Lung (tissue), 11 donors: ENCODE measurements at regions not wholly inside any gene's neighbourhood (a gene's known extent, or its start where the extent isn't known, plus 50 kb on each side); places are given as distances from the start of the nearest gene placed in this dataset.

Experiments
- ATAC-seq: fragments of 200-7000 bp; cut with Tn5 transposase; one replicate; pipeline ENCODE4 v1.9.1; 2020; ENCODE audit warnings: moderate number of reproducible peaks; ENCODE audit not compliant: insufficient read depth, low FRiP score
- DNase-seq, 3 donors: peaks; one replicate each; pipeline ENCODE4 v3.0.0-alpha.2; 2013 to 2017
- H3K27ac ChIP-seq, 2 donors: one replicate each; pipeline ENCODE4 v1.5.1; 2013; ENCODE audit warnings: mild to moderate bottlenecking in 2 of 2, moderate library complexity in 2 of 2, control low read depth in 1 of 2, inconsistent platforms in 1 of 2, low read depth in 1 of 2, low read length in 1 of 2
- H3K27me3 ChIP-seq, 3 donors: one replicate each; pipeline ENCODE4 v1.5.1; 2013; ENCODE audit warnings: low read length in 2 of 3; ENCODE audit not compliant: control insufficient read depth in 3 of 3, insufficient read depth in 3 of 3
- H3K36me3 ChIP-seq, 4 donors: one replicate each; pipeline ENCODE4 v1.5.1; 2013; ENCODE audit warnings: low read length in 4 of 4, mild to moderate bottlenecking in 1 of 4, moderate library complexity in 1 of 4; ENCODE audit not compliant: control insufficient read depth in 4 of 4, insufficient read depth in 4 of 4
- H3K4me1 ChIP-seq, 5 donors: one replicate each; pipeline ENCODE4 v1.5.1; 2013; ENCODE audit warnings: low read length in 5 of 5, mild to moderate bottlenecking in 2 of 5, moderate library complexity in 1 of 5; ENCODE audit not compliant: control insufficient read depth in 5 of 5, insufficient read depth in 5 of 5
- H3K4me3 ChIP-seq: one replicate; pipeline ENCODE4 v1.5.1; 2013; ENCODE audit warnings: mild to moderate bottlenecking, control low read depth, moderate library complexity
- H3K9ac ChIP-seq, 2 donors: one replicate each; pipeline ENCODE4 v1.5.1; 2013; ENCODE audit warnings: low read length in 2 of 2, control low read depth in 1 of 2; ENCODE audit not compliant: insufficient read depth in 1 of 2
- H3K9me3 ChIP-seq, 4 donors: one replicate each; pipeline ENCODE4 v1.5.1; 2013; ENCODE audit warnings: low read length in 3 of 4, mild to moderate bottlenecking in 1 of 4, moderate library complexity in 1 of 4; ENCODE audit not compliant: control insufficient read depth in 4 of 4, insufficient read depth in 3 of 4
- CTCF ChIP-seq: IDR thresholded peaks from 2 replicates; pipeline ENCODE4 v1.5.1; 2012; ENCODE audit warnings: mild to moderate bottlenecking; ENCODE audit errors: control extremely low read depth, extremely low read depth
- WGBS, 2 donors: extraction: QIAGEN DNeasy Blood & Tissue Kit; methylation state at CpG; one replicate each; pipeline ENCODE4 v1.1.7; 2013; 5-methylcytosine and 5-hydroxymethylcytosine counted together
- donor health status: control.
- donor health status: control.
- donor health status: Bipolar disorder and iron deficiency.
- donor health status: healthy.
- donor health status: DM: yes; HTN: yes; CAD: no.

DNA sequence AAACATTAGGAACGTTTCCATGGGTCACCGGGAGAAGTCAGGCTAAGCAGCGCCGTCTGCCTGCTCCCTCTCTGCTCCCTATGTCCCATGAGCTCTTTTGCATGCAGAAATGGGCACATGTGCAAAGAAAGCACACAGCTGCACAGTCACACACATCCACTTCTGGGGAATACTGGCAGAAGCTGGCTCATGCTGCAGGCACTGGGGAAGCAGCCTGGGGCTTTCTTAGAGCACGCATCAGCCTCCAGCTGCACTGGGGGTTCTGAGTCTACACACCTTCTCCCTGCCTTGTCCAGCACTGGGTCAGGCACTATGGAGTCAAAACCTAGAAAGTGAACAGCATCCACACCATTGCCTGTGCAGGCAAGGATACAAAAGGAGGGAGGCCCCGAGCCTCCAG is 76.1 kb upstream of the FOXQ1 start:
- Histone ChIP-seq H3K4me1 (no peaks in the 10 kb centered on the region), H3K9ac (no peak overlapping the region), H3K27me3 (no peaks in the 10 kb centered on the region), H3K4me3 (no peak overlapping the region), H3K9me3 (no peaks in the 10 kb centered on the region), H3K27ac (no peak overlapping the region), H3K36me3 (no peaks in the 10 kb centered on the region)
- WGBS, 2 donors, result 86 to 87% methylated on average over 6 of the region's 6 CpGs
- no peak for TF ChIP-seq CTCF
- ATAC-seq, result no peak
- no peak for DNase-seq

- no peaks in the 10 kb centered on the region for H3K27me3 ChIP-seq
- 86 to 88% methylated on average over 11 of the region's 11 CpGs for WGBS, 2 donors
- no peaks in the 10 kb centered on the region for H3K9me3 ChIP-seq
- no peak overlapping the region for H3K9ac ChIP-seq
- no peak for TF ChIP-seq CTCF
- no peak overlapping the region for H3K4me3 ChIP-seq
- DNase-seq (no peak), ATAC-seq (no peak)
- H3K4me1 ChIP-seq, result no peaks in the 10 kb centered on the region
- no peaks in the 10 kb centered on the region for H3K36me3 ChIP-seq
- H3K27ac ChIP-seq, result no peak overlapping the region
These were observed 78.0 kb upstream of the FOXQ1 start for GRCh38 chr6:1233924-1234323.

GRCh38 chr6:1232578-1232977 is 79.3 kb upstream of the FOXQ1 start:
- Histone ChIP-seq H3K36me3 (no peaks in the 10 kb centered on the region), H3K4me1 (no peaks in the 10 kb centered on the region), H3K9me3 (no peaks in the 10 kb centered on the region), H3K9ac (no peak overlapping the region), H3K27me3 (no peaks in the 10 kb centered on the region), H3K27ac (no peak overlapping the region), H3K4me3 (no peak overlapping the region)
- TF ChIP-seq CTCF, result no peak
- ATAC-seq, result no peak
- 86 to 92% methylated on average over 3 of the region's 3 CpGs for WGBS, 2 donors
- DNase-seq, result no peak

- H3K36me3 ChIP-seq, result no peaks in the 10 kb centered on the region
- peaks cover 0 to 1% (median 0%) of the 10 kb centered on the region in 5 donors for H3K4me1 ChIP-seq
- H3K27me3 ChIP-seq, result no peaks in the 10 kb centered on the region
- no peak for DNase-seq
- TF ChIP-seq CTCF, result no peak
- no peaks in the 10 kb centered on the region for H3K9me3 ChIP-seq
- ATAC-seq, result no peak
- WGBS, 2 donors, result 50 to 72% methylated on average over 4 of the region's 4 CpGs
- H3K4me3 ChIP-seq, result no peak overlapping the region
- H3K27ac ChIP-seq, result no peak overlapping the region
- H3K9ac ChIP-seq, result no peak overlapping the region
These were observed 80.0 kb upstream of the FOXQ1 start for GRCh38 chr6:1231941-1232340.
